NOMO-1 (cell line): ENCODE measurements at regions not wholly inside any gene's neighbourhood (a gene's known extent, or its start where the extent isn't known, plus 50 kb on each side); places are given as distances from the start of the nearest gene placed in this dataset.
"Not testable (repeated sequence)": the region's sequence is repeated elsewhere in the genome, so short reads cannot be mapped to it uniquely, and the experiment has no call there.

ENCODE experiments used
- DNase-seq, 2 experiments: peaks; one replicate each; lab custom pipeline; 2025; ENCODE audit not compliant: unreplicated experiment in 2 of 2; lab: John Stamatoyannopoulos, UW

- not testable (repeated sequence) for DNase-seq
Measured at GRCh38 chr2:87587934-87588333, 160.0 kb upstream of the PLGLB2 start.

GRCh38 chr2:87592974-87593373, 154.9 kb upstream of the PLGLB2 start:
- not testable (repeated sequence) for DNase-seq

GRCh38 chr2:87593784-87594610, 153.9 kb upstream of the PLGLB2 start:
- not testable (repeated sequence) for DNase-seq

GRCh38 chr2:87594611-87594992, 153.3 kb upstream of the PLGLB2 start:
- not testable (repeated sequence) for DNase-seq

GRCh38 chr2:87595017-87595416, 152.9 kb upstream of the PLGLB2 start:
- not testable (repeated sequence) for DNase-seq

GRCh38 chr2:87600961-87601360, 146.9 kb upstream of the PLGLB2 start:
- DNase-seq = not testable (repeated sequence)

GRCh38 chr2:87602118-87602517, 145.8 kb upstream of the PLGLB2 start:
- not testable (repeated sequence) for DNase-seq

- not testable (repeated sequence) for DNase-seq
Measured at GRCh38 chr2:87602728-87603127, 145.2 kb upstream of the PLGLB2 start.

GRCh38 chr2:87603418-87604278, 144.2 kb upstream of the PLGLB2 start:
- DNase-seq = not testable (repeated sequence)

- DNase-seq = not testable (repeated sequence)
Measured at GRCh38 chr2:87604279-87604818, 143.5 kb upstream of the PLGLB2 start.

- DNase-seq = not testable (repeated sequence)
Measured at GRCh38 chr2:87604980-87605379, 142.9 kb upstream of the PLGLB2 start.

GRCh38 chr2:87608377-87609166, 139.3 kb upstream of the PLGLB2 start:
- not testable (repeated sequence) for DNase-seq

GRCh38 chr2:87610974-87611373, 136.9 kb upstream of the PLGLB2 start:
- DNase-seq = not testable (repeated sequence)

GRCh38 chr2:87611416-87611815, 136.5 kb upstream of the PLGLB2 start:
- not testable (repeated sequence) for DNase-seq

- not testable (repeated sequence) for DNase-seq
Measured at GRCh38 chr2:87611956-87612355, 135.9 kb upstream of the PLGLB2 start.

- DNase-seq = not testable (repeated sequence)
Measured at GRCh38 chr2:87614829-87615434, 133.0 kb upstream of the PLGLB2 start.

- DNase-seq = not testable (repeated sequence)
Measured at GRCh38 chr2:87619121-87619520, 128.8 kb upstream of the PLGLB2 start.

GRCh38 chr2:87621139-87621538, 126.7 kb upstream of the PLGLB2 start:
- not testable (repeated sequence) for DNase-seq

- DNase-seq = not testable (repeated sequence)
Measured at GRCh38 chr2:87622720-87623119, 125.2 kb upstream of the PLGLB2 start.
